DND-41 (cell line): ENCODE measurements at regions not wholly inside any gene's neighbourhood (a gene's known extent, or its start where the extent isn't known, plus 50 kb on each side); places are given as distances from the start of the nearest gene placed in this dataset.

Experiments
- EZH2 ChIP-seq: IDR thresholded peaks from 3 replicates; pipeline ENCODE4 v1.6.1; 2012; ENCODE audit warnings: borderline replicate concordance, low read depth, mild to moderate bottlenecking, moderate library complexity, low read length, inconsistent platforms; ENCODE audit not compliant: severe bottlenecking
- TF ChIP-seq, protein P1 (sequence below): IDR thresholded peaks from 2 replicates; pipeline ENCODE4 v1.5.1; 2012; ENCODE audit warnings: borderline replicate concordance, low read length, moderate library complexity, mild to moderate bottlenecking; ENCODE audit not compliant: poor library complexity, severe bottlenecking; ENCODE audit errors: extremely low read depth

DNA sequence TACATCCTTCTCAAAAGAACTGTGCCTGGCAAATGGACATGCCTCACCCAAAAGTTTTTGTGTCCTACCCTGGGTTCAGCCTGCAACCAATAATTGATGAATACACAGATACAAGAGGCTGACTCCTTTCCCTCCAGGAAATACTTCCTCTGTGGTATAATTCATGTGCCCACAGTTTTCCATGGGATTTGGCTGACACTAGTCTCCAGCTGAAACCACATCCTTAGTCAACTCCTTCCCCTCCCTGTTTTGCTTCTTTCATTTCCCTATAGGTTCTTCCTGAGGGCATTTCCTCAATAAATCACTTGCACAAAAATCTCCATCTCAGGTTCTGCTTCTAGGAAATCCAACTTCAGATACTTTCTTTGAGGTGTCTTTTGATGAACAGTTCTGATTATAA is 436.6 kb upstream of the C1orf87 start:
- TF ChIP-seq, protein P1, sequence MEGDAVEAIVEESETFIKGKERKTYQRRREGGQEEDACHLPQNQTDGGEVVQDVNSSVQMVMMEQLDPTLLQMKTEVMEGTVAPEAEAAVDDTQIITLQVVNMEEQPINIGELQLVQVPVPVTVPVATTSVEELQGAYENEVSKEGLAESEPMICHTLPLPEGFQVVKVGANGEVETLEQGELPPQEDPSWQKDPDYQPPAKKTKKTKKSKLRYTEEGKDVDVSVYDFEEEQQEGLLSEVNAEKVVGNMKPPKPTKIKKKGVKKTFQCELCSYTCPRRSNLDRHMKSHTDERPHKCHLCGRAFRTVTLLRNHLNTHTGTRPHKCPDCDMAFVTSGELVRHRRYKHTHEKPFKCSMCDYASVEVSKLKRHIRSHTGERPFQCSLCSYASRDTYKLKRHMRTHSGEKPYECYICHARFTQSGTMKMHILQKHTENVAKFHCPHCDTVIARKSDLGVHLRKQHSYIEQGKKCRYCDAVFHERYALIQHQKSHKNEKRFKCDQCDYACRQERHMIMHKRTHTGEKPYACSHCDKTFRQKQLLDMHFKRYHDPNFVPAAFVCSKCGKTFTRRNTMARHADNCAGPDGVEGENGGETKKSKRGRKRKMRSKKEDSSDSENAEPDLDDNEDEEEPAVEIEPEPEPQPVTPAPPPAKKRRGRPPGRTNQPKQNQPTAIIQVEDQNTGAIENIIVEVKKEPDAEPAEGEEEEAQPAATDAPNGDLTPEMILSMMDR: no peak
- TF ChIP-seq EZH2: no peak
